ENCODE measurements at regions not wholly inside any gene's neighbourhood (a gene's known extent, or its start where the extent isn't known, plus 50 kb on each side); places are given as distances from the start of the nearest gene placed in this dataset.

GRCh38 chr11:98771791-98772190 is 249.0 kb upstream of the CNTN5 start:
- DNase-seq = no peak

GRCh38 chr11:98772893-98773292 is 247.9 kb upstream of the CNTN5 start:
- ChIA-PET CTCF (no interaction called here), POLR2A (no interaction called here)
- Histone ChIP-seq H2AFZ (ENCODE audit: low read depth) (no peak overlapping the region), H3K4me1 (ENCODE audit: control insufficient read depth in 1 of 2, insufficient read depth in 2 of 2, low read depth in 1 of 2, low read length in 1 of 2) (no peaks in the 10 kb centered on the region), H3K9ac (no peak overlapping the region), H3F3A (replicated peaks; ENCODE audit: insufficient read depth) (no peaks in the 10 kb centered on the region), H3K79me2 (ENCODE audit: insufficient read depth) (no peaks in the 10 kb centered on the region), H3K4me2 (no peak overlapping the region), H3K4me3 (ENCODE audit: low read depth in 2 of 2, low read length in 1 of 2) (no peak overlapping the region), H3K9me2 (no peaks in the 10 kb centered on the region), H3K27me3 (ENCODE audit: insufficient read depth) (no peaks in the 10 kb centered on the region), H3K27ac (ENCODE audit: low read depth in 2 of 2, low read length in 1 of 2) (no peak overlapping the region), H3K9me3 (no peaks in the 10 kb centered on the region), H4K20me1 (ENCODE audit: insufficient read depth) (no peaks in the 10 kb centered on the region), H3K36me3 (replicated peaks in 1 of 2; ENCODE audit: control insufficient read depth in 1 of 2, insufficient read depth in 2 of 2, low read length in 1 of 2) (no peaks in the 10 kb centered on the region)
- DNase-seq = no peak
- TF ChIP-seq SMC3 (IDR thresholded peaks at IDR 0.05; ENCODE audit: low read depth, low read length) = no peak
- no peak for TF ChIP-seq CTCF (IDR thresholded peaks at IDR 0.05)
- no peak for TF ChIP-seq MAX (IDR thresholded peaks at IDR 0.05; ENCODE audit: low read depth)
- TF ChIP-seq MEF2A (IDR thresholded peaks at IDR 0.05; ENCODE audit: borderline replicate concordance, low read depth) = no peak
- no peak for TF ChIP-seq EZH2phosphoT487 (IDR thresholded peaks at IDR 0.05; ENCODE audit: borderline replicate concordance, low read depth)
- TF ChIP-seq FOXM1 (IDR thresholded peaks at IDR 0.05; ENCODE audit: low read depth) = no peak
- no peak for TF ChIP-seq RXRA (IDR thresholded peaks at IDR 0.05; ENCODE audit: borderline replicate concordance, low read depth)
- TF ChIP-seq TEAD4 (IDR thresholded peaks at IDR 0.05; ENCODE audit: borderline replicate concordance, insufficient read depth) = no peak
- TF ChIP-seq FOSL2 (IDR thresholded peaks at IDR 0.05; ENCODE audit: borderline replicate concordance, low read depth) = no peak
- WGBS (ENCODE audit: low lambda C conversion rate) = 33% methylated on average over 2 of the region's 2 CpGs

More at GRCh38 chr11:98771791-98772190, 249.0 kb upstream of the CNTN5 start:
- no peaks in the 10 kb centered on the region for H3K4me1 ChIP-seq (ENCODE audit: control insufficient read depth in 1 of 2, insufficient read depth in 2 of 2, low read depth in 1 of 2, low read length in 1 of 2)
- no peak overlapping the region for H3K4me2 ChIP-seq
- no peaks in the 10 kb centered on the region for H3K9me3 ChIP-seq
- ChIA-PET POLR2A (no interaction called here), CTCF (no interaction called here)
- no peak overlapping the region for H3K9ac ChIP-seq
- H2AFZ ChIP-seq (ENCODE audit: low read depth) = no peak overlapping the region
- no peaks in the 10 kb centered on the region for H3F3A ChIP-seq (replicated peaks; ENCODE audit: insufficient read depth)
- H4K20me1 ChIP-seq (ENCODE audit: insufficient read depth) = no peaks in the 10 kb centered on the region
- no peaks in the 10 kb centered on the region for H3K9me2 ChIP-seq
- H3K27ac ChIP-seq (ENCODE audit: low read depth in 2 of 2, low read length in 1 of 2) = no peak overlapping the region
- no peaks in the 10 kb centered on the region for H3K36me3 ChIP-seq (replicated peaks in 1 of 2; ENCODE audit: control insufficient read depth in 1 of 2, insufficient read depth in 2 of 2, low read length in 1 of 2)
- 5% methylated on average over 4 of the region's 4 CpGs for WGBS (ENCODE audit: low lambda C conversion rate)
- no peak overlapping the region for H3K4me3 ChIP-seq (ENCODE audit: low read depth in 2 of 2, low read length in 1 of 2)
- no peaks in the 10 kb centered on the region for H3K27me3 ChIP-seq (ENCODE audit: insufficient read depth)
- H3K79me2 ChIP-seq (ENCODE audit: insufficient read depth) = no peaks in the 10 kb centered on the region
- TF ChIP-seq MXI1 (IDR thresholded peaks at IDR 0.05; ENCODE audit: low read depth, low read length) (no peak), YY1 (IDR thresholded peaks at IDR 0.05; ENCODE audit: low read depth) (no peak), TCF12 (IDR thresholded peaks at IDR 0.05) (no peak), RFX5 (IDR thresholded peaks at IDR 0.05; ENCODE audit: low read length) (no peak), NFIC (IDR thresholded peaks at IDR 0.05; ENCODE audit: borderline replicate concordance) (no peak), EP300 (IDR thresholded peaks at IDR 0.05; ENCODE audit: borderline replicate concordance in 1 of 2, low read depth in 1 of 2, low read length in 1 of 2) (no peak), JUND (IDR thresholded peaks at IDR 0.05) (no peak), PBX3 (IDR thresholded peaks at IDR 0.05) (no peak), RAD21 (IDR thresholded peaks at IDR 0.05; ENCODE audit: low read length) (no peak), CHD2 (IDR thresholded peaks at IDR 0.05; ENCODE audit: low read length, partially characterized antibody) (no peak), FOSL2 (IDR thresholded peaks at IDR 0.05; ENCODE audit: borderline replicate concordance, low read depth) (no peak), SMC3 (IDR thresholded peaks at IDR 0.05; ENCODE audit: low read depth, low read length) (no peak), MAX (IDR thresholded peaks at IDR 0.05; ENCODE audit: low read depth) (no peak), CTCF (IDR thresholded peaks at IDR 0.05) (no peak), TEAD4 (IDR thresholded peaks at IDR 0.05; ENCODE audit: borderline replicate concordance, insufficient read depth) (no peak)

All from SK-N-SH (cell line).